GF-D8 (cell line): ENCODE measurements at regions not wholly inside any gene's neighbourhood (a gene's known extent, or its start where the extent isn't known, plus 50 kb on each side); places are given as distances from the start of the nearest gene placed in this dataset.
"Not testable (repeated sequence)": the region's sequence is repeated elsewhere in the genome, so short reads cannot be mapped to it uniquely, and the experiment has no call there.

Source experiments
- DNase-seq: peaks from one replicate; lab custom pipeline; 2025; lab: John Stamatoyannopoulos, UW

DNA sequence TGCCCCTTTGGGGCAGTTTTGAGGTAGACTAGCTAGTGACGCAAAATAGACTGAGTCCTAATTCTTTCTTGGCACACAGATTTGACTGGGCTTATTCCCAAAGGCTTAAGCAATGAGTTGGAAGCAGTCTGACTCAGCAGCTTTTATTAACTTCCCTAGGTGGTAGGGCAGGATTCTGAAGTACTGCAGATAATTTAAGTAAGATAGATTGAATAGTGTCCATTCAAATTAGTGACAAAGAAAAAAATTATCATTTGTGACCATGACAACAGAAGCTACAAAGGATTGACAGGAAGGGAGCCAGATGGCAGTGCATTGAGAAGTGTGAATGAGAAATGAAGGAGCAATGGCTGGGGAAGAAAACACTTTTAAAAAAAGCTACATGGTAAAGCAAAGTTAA lies 649.4 kb downstream of the CDH9 start:
- no peak for DNase-seq

DNA sequence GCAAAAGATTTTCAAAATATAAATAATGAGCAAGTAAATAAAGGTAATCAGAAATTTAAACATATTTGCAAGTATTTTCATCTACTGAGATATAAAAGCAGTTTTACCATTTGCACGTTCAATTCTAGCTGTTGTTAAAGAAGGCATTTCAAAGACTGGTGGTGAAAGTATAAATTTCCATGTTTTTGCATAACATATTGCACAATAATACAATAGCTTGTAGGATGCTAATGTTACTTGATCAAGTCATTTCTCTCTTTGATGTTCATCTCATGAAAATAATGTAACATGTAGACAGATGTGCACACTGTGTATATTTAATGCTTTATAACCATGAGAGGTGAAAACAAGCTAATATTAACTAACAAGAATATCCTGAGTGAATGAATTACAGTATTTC lies 651.9 kb downstream of the CDH9 start:
- DNase-seq: no peak

DNA sequence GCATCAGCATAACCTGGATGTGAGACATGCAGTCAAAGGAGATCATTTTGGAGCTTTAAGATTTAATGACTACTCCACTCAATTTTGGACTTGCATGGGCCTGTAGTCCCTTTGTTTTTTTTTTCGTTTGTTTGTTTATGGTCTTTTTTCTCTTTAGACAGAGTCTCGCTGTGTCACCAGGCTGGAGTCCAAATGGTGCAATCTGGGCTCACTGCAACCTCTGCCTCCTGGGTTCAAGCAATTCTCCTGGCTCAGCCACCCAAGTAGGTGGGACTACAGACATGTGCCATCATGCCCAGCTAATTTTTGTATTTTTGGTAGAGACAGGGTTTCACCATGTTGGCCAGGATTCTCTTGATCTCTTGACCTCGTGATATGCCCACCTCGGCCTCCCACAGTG lies 673.8 kb downstream of the CDH9 start:
- not testable (repeated sequence) for DNase-seq

DNA sequence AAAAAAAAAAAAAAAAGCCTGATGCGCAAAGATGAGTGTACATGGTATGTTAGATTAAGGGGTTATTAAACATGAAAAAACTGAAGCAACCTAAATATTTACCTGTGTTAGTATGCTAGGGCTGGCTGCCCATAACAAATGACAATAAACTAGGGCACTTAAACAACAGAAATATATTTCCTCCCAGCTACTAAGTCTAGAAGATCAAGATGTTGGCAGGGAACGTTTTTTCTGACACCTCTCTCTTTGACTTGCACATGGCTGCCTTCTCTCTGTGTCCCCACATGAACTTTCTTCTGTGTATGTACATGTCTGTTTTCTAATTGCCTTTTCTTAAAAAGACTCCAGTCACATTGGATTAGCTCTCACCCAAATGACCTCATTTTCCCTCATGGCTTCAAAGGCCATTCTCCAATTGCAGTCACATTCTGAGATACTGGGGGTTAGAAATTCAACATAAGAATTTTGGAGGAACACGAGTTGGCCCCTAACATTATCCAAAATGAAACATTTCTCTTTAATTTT lies 694.5 kb downstream of the CDH9 start:
- DNase-seq: no peak

DNA sequence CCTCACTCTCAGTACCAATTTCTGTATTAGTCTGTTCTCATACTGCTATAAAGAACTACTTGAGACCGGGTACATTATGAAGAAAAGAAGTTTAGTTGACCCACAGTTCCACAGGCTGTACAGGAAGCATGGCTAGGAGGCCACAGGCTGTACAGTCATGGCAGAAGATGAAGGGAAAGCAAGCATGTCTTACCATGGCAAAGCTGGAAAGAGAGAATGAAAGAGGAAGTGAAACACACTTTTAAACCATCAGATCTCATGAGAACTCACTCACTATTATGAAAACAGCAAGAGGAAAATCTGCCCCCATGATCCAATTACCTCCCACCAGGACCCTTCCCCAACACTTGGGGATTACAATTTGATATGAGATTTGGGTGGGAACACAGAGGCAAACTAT lies 698.8 kb downstream of the CDH9 start:
- no peak for DNase-seq

DNA sequence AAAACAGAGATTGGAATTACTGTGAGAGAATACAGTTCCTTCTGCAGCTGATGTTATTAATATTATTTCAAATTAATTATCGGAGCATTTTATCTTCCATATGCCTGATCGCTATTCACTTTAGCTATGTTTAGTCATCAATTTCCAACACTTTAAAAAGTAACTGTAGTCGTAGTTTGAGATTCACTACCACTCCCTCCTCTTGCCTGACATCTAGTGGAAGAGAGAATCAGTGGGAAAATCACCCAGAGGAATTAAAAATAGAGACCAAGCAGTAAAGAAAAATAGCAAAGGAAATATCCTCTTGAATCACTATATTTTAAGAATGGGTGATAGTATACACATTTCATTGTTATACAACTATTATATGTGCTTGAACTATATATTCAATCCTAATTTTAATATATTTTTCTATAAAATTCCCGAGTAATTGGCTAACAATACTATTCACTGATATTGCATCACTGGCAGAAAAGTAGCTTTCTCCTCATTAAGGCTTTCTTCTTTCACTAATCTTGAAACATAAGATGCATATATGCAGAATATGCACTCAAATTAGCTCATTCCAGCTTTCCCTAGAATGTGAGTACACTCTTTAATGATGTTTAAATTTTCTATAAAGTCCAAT lies 708.7 kb downstream of the CDH9 start:
- no peak for DNase-seq

DNA sequence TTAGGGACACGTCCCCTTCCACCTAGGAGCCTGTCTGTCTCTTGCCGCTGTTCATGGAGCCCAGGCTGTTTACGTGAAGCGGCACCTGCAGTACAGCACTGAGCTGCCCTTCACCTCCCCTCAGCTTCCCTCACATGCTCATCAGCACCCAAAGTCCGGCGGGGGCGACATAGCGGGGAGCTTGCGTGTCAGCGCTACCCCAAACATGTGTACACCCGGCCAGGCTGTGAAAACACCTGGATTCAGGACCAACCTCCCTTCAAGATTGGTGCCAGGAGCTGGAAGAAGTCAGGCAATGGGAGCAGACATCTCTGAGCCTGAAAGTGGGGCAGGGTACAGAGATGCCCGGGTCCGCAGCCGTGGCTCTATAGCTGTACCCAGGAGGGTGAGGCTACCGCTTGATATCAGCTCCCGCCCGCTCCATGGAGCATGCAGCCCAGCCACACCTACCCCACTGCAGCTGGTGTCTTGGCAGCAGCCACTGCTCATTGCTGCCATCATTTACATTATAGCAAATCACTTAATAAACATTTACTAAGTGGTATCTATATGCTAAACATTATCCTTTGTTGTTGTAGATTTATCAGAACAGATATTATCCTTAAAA lies 712.1 kb downstream of the CDH9 start:
- no peak for DNase-seq

DNA sequence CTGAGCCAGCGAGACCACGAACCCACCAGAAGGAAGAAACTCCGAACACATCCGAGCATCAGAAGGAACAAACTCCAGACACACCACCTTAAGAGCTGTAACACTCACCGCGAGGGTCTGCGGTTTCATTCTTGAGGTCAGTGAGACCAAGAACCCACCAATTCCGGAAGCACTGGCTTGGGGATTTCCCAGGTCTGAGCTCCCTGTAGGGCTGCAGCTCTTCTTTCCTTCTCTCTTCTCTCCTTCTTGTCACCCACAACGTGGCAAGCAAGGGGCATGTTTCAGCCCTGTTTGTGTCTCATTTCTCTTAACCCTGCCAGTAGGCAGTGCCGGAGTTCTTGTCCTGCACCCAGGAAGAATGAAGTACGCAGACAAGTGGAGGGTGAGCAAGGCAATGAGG lies 713.0 kb downstream of the CDH9 start:
- not testable (repeated sequence) for DNase-seq

DNA sequence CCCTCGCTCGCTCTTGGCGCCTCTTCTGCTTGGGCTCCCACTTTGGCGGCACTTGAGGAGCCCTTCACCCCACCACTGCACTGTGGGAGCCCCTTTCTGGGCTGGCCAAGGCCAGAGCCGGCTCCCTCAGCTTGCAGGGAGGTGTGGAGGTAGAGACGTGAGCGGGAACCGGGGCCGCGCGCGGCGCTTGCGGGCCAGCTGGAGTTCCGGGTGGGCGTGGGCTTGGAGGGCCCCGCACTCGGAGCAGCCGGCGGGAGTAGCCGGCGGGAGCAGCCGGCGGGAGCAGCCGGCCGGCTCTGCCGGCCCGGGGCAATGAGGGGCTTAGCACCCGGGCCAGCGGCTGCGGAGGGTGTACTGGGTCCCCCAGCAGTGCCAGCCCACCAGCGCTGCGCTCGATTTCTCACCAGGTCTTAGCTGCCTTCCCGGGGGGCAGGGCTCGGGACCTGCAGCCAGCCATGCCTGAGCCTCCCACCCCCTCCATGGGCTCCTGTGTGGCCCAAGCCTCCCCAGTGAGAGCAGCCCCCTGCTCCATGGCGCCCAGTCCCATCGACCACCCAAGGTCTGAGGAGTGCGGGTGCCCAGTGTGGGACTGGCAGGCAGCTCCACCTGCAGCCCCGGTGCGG lies 714.0 kb downstream of the CDH9 start:
- not testable (repeated sequence) for DNase-seq

DNA sequence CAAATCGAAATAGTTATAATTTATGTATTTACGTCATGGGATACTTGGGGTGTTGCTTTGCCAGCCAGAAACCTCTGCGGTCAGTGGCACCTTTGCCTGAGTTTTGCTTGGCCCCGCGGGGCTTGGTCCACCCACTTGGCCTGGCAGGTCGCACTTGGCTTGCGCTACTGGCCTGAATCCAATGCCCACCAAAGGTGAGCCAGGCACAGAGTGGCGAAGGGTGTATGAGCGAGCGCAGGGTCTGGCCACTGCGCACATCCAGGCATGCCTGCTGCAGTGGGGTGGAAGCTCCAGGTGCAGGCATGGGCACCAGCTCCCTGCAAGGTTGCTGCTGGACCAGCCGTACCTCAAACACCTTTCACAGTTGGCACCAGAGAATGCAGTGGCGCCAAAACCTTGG lies 714.6 kb downstream of the CDH9 start:
- no peak for DNase-seq

DNA sequence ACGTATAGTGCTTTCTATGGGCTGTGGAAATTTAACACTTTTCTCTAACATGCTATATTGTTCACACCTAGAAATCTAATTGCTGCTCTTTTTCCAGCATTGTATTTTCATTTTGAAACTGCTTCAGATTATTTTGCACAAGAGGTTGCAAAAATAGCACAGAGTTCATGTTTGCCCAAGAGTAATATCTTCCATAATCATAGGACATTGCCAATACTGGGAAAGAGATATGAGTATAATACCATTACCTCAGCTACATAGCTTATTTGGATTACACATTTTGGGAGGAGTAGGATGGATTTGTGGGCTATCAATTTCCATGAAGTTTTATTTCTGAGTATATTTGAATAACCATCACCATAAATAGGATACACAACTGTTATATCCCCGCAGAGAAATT lies 717.1 kb downstream of the CDH9 start:
- DNase-seq: no peak

DNA sequence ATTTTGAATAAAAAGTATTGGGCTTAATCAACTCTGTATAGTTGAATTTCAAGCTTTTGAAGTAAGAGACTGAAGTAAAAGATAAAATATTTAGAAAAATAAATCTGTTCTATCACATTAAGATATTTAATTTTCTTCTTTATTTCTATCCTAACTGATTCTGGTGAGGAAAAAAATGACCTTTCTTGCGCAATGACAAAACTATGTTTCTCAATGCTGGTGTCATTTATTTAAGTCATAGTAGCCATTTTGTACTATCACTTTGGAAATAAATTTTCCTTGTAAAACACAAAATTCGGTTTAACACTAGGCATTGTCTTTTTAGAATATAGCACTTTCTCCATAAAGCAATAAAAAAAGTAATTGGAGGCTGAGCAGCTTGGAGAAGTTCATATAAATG lies 728.0 kb downstream of the CDH9 start:
- no peak for DNase-seq

DNA sequence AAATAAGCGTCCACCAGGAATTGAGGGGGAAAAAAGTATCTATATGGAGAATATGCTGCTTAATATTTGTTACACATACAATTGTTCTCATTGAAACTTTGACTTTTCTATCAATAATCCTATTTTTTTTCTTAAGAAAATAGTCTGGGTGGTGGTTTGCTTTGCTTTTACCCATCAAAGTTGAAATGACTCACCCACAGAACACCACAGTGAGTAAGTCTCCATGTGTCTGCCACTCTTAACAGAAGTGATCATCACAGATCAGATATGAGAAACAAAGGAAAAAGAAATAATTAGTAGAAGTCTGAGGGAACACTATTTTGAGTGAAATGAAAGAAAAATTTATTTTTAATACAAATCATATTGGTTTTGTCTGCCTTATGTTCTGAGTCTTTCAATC lies 742.8 kb downstream of the CDH9 start:
- DNase-seq: no peak

DNA sequence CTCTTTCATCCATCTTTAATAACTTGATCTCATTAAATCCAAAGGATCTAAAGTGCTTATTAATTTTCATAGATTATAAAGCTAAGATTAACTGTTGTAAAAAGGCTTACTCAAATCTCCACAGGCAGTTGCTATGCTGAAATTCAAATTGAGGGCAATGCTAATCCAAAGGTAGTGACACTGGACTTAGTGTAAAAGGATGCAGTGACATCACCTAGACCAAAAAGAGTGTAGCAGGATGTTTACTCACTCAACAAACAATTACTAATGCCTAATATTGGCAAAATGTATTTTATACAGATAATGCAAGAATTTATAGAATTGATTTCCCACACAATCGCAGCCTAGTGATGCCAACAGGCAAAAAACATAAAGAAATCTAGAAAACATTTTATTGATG lies 756.2 kb downstream of the CDH9 start:
- DNase-seq: no peak

DNA sequence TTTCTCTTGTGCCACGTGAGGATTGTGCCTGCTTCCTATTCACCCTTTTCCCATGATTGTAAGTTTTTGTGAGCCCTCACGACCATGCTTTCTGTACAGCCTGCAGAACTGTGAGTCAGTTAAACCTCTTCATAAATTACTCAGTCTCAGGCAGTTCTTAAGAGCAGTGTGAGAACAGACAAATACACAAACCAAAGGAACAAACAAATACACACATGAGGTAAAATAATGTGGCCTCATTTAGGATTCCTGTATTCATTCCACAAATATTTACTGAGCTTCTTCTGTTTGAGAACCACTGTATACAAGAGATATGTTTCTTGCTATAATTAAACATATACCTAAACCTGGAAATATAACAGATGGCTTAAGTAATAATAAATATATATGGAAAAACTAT lies 760.3 kb downstream of the CDH9 start:
- no peak for DNase-seq

DNA sequence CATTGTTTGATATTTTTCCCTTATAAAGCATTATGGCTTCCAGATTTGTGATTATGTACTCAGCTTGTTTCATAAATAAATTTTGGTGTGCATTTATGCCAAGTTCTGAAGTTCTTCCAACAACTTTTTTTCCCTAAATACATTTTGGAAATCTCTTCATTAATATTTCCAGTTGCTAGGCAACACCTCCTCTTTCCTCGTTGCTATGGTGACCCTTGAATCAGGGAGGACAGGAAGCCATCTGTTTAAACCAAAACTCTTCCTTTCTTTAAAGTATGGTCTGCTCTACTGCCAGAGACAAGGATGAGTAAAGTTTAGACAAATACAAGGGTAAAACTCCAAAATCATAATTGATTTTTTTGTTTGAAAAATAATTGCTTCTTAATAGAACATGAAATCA lies 779.3 kb downstream of the CDH9 start:
- DNase-seq: no peak

DNA sequence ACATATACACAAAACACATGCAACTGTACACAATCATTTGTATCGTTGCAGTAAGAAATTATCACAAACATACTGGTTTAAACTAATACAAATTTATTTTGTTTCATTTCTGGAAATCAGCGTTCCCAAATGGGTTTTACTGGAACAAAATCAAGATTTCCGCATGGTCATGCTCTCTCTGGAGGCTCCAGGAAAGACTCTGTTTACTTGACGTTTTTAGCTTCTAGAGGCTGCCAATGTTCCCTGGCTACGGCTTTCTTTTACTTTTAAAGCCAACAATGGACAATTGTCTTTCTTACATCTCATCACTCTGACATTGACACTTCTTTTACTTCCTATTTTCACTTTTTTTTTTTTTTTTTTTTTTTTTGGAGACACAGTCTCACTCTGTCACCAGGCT lies 793.1 kb downstream of the CDH9 start:
- no peak for DNase-seq

DNA sequence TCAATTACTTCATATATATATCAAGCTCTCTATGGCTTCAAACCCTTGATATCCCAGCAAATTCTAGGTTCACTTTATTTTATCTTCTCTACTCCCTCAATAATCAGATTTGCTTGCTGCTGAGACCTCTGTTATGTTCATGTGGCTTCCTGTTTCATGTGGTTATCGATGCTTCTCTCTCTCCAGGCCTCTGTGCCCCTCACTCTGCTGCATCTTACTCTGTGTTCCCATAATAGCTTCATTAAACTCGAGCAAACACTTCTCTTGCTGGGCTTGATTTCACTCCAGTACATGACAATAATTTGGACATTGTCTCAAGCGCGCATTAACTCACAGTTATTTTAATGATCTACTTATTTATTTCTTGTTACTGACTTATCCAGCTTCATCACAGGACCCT lies 798.8 kb downstream of the CDH9 start:
- no peak for DNase-seq

DNA sequence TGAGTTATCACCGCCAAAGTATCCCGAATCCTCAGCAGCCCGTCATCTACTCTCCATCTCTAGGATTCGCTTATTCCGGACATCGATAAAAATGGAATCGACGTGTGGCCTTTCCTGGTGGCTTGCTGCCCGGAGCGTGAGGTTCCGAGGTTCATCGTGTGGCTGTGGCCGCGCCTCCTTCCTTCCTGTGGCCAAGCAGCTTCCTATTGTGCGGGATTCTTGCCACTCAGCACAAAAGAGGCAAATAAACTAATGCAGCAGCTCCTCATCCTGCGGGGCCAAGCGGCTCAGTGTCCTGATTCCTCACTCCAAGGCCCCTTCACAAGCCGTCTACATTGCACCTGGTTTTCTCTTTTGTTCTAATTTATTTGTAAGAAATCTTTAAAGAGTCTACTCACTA lies 800.9 kb downstream of the CDH9 start:
- DNase-seq: no peak

DNA sequence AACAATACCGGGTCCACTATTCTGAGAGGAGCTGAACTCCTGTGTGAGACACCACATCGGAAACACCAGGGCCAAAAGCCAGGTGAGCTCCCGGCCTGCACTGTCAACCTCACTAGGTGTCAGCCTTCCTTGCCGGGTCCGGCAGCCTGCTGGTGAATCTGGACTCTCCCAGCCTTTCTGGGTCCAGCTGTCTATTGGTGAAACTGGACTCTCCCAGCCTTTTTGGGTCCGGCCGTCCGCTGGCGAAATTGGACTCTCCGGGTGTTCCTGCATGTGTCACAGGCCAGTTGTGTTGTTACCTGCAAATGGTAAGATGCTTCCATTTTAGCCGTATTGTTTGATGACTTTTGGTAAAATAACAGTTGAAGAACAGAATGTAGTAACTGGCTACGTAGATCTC lies 801.5 kb downstream of the CDH9 start:
- DNase-seq: no peak

DNA sequence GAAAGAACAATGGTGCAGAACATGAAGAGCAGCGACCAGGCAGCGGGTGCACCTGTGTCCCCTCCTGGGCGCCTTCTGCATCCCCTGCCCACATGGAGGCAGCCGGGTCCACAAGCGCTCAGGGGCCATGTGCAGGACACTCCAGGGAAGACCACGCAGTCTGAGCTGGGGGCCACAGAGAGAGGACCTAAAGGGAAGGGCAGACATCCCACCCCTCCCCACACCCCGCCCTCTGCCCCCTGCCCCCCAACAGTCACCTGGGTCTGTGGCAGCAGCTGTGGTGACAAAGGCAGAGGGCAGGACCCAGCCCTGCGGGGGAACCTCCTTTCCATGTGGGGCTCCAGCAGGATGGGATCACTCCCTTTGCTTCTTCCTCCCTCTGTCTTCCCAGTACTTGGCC lies 805.7 kb downstream of the CDH9 start:
- DNase-seq: no peak

DNA sequence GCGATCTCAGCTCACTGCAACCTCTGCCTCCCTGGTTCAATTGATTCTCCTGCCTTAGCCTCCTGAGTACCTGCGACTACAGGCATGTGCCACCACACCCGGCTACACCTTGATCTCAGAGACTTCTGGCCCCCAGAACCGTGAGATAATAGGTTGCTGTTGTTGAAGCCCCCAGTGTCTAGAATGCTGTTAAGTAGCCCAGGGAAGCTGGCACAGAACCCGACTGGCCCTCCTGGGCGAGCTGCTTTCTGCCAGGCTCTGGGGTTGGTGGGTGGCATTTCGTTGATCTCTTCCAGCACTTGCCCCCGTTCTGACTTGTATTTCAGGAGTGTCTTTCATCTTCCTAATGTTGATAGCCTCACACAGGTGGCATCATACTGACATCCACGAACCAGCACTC lies 807.1 kb downstream of the CDH9 start:
- DNase-seq: no peak

DNA sequence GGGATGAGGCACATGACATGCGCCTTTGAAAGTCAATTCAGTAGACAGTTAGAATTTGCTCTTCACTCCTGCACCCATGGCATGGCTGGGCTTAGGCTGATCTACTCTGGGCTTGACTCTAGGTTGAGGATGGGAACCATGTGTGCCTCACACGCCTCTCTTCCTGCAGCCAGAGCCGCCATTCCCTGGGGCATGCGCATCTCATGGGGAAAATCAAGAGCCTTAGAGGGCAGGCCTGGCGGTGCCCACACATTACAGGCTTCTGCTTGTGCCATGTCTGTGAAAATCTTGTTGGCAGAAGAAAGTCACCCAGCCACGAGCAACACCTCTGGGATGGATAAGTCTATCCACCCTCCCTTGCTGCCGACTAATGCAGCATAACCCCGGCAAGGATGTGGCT lies 808.5 kb downstream of the CDH9 start:
- DNase-seq: no peak

DNA sequence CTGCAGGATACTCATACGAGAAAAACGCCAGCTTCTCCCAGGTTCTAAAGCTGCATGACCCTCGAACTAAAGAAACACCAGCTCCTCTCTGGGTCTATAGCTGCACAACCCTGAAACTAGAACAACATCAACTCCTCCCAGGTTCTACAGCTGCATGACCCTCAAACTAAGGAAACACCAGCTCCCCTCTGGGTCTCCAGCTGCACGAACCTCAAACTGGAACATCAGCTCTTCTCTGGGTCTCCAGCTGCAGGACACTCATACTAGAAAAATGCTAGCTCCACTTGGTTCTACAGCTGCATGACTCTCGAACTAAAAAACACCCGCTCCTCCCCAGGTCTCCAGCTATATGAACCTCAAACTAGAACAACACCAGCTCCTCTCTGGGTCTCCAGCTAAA lies 811.1 kb downstream of the CDH9 start:
- no peak for DNase-seq
